Right lung (tissue), 2 donors: ENCODE measurements at regions not wholly inside any gene's neighbourhood (a gene's known extent, or its start where the extent isn't known, plus 50 kb on each side); places are given as distances from the start of the nearest gene placed in this dataset.
"Not testable (repeated sequence)": the region's sequence is repeated elsewhere in the genome, so short reads cannot be mapped to it uniquely, and the experiment has no call there.

Experiments
- DNase-seq, 2 donors: peaks; one replicate each; pipeline ENCODE4 v3.0.0-alpha.2; 2013

DNA sequence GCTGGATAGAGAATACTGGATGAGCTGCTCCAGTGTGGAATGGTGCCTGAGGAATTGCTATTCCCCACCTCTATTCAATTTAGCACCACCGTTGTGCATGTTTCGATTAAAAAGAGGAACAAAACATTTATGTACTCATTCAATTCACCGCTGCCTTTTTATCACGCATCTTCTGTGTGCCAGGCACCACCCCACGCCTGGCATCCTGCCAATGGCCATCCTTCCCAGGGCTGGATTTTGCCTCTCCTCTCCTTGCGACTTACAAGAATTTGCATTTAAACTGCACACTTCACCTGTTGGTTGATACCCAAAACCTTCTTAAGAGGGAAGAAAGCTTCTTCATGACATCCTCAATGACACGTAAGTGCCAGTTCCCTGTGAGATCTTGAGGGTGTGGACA lies 110.2 kb upstream of the DPP6 start:
- no peak for DNase-seq

DNA sequence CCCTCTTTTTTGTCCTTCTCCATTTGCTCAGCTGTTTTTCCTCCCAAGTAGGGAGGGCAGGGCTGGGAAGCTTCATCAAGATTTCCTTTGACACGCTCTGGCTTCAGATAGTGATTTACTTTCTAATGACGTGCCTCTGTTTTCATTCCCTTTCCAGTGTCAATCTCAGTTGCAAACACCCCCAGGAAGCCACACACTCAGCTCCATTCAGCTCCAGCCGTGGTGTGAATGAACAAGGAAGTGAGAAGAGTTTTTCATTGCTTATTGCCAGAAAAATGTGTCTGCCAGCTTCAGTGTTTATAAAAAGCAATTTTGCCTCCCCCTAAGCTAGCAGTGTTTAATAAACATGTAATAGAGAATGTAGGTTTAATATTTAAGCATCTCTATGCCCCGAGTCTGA lies 108.7 kb upstream of the DPP6 start:
- no peak for DNase-seq

DNA sequence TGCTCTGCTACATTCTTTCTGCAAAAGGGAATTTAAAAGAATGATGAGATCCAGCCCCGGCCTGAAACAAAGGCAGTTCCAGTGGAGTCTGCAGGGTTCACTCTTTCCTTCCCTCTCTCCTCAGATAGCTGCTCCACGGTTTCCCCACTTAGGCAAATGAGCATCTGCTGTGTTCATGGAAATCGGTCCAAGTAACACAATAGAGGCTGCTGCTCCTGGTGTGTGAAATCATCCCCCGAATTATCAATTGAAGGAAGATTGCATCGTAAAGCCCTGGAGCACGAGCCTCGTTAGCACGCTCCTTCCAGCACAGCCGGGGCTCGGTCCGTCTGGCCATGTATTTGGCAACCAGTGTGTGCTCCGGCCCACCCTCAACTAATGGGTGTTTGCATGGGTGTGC lies 108.3 kb upstream of the DPP6 start:
- DNase-seq = no peak

DNA sequence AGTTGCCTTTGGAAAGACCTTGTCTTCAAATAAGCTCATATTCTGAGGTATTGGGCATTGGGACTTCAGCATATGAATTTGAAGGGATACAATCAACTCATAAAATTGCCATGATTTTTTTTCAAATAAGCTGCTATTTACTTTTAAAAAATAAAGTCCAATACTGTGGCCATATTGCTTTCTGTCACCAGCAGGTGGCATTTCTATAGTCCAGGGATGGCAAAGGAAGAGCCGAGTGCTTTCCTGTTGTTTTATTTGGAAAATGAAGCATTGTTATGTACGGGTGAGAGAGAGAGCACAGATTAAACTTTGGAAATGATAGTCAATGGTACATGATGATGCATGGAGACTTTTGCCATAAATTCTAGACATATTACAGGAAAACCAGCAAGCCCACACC lies 104.1 kb upstream of the DPP6 start:
- no peak for DNase-seq

DNA sequence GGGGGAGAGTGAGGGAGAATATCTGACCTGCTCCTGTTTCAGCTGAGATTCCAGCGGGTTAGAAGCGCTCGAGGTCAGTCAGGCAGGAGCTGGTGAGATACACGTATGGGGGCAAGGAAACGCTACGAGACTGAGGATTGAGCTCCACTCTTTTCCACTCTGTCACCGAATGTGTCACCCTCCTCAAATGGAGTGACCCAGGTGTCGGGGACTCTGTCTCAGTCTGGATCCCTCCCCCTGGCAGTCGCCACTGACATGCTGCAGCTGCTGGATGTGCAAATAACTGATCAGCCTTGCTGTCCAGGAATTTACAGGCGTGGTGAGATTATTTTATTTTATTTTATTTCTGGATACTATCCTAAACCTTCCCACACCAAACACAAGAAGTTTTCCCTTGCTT lies 100.9 kb upstream of the DPP6 start:
- no peak for DNase-seq

DNA sequence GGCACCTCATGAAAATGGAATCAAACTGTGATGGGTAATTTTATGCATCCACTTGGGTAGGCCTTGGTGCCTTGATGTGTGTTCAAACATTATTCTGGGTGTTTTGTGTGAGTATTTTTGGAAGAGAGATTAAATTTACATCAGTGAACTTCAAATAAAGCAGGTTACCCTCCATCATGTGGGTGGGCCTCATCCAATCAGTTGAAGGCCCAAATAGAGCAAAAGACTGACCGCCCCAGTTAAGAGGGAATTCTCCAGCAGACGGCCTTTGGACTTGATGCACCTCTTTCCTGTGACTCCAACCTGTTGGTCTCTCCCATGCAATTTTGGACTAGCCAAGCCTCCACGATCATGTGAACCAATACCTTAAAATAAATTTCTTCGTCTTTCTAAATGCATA lies 97.7 kb upstream of the DPP6 start:
- DNase-seq = no peak

DNA sequence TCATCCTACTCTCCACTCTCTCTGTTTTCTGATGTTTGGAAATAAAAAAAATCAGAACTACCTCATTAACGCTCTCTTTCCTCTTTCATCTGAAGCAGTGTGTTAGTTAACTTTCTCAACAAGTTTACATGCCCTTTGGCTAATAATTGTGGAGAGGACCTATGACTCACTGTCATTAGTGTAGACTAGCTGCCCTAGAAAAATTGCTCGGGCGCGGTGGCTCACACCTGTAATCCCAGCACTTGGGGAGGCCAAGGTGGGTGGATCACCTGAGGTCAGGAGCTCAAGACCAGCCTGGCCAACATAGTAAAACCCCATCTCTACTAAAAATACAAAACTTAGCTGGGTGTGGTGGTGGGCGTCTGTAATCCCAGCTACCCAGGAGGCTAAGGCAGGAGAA lies 94.5 kb upstream of the DPP6 start:
- DNase-seq = not testable (repeated sequence)

DNA sequence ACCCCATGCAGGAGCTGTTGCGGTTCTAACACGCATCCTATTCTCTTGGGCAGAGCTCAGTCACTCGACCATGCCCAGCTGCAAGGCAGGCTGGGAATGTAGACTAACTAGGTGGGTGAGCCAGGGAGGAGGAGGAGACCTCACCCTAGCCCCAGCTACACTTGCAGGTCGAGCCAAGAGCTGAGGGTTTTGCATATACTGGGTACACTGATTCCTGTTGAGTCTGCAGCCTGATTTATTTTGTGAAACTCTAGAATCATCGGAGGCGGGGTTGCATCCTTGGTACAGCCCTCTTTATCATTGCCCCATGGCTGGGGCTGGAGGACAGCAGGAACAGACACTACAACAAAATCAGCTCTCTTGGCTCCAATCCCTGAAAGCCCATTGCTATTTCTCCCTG lies 93.8 kb upstream of the DPP6 start:
- DNase-seq = not testable (repeated sequence)

DNA sequence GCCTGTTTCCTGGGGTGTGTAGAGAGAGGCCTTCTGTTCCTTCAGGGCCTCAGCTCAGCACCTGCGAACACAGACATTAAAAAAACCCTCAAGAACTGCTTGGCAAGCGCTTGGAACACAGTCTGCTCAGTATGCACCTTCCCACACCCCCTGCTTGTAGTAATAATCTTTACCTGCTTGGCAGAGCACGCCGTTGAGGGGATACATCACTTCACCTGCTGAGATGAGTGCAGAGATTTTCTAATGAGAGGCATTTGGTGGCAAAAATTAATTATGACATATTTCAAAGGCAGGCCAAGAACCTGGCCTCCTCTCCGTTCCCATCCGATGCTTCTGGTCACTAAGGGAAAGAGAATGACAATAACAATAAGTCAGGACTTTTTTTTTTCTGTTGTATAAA lies 93.4 kb upstream of the DPP6 start:
- not testable (repeated sequence) for DNase-seq

DNA sequence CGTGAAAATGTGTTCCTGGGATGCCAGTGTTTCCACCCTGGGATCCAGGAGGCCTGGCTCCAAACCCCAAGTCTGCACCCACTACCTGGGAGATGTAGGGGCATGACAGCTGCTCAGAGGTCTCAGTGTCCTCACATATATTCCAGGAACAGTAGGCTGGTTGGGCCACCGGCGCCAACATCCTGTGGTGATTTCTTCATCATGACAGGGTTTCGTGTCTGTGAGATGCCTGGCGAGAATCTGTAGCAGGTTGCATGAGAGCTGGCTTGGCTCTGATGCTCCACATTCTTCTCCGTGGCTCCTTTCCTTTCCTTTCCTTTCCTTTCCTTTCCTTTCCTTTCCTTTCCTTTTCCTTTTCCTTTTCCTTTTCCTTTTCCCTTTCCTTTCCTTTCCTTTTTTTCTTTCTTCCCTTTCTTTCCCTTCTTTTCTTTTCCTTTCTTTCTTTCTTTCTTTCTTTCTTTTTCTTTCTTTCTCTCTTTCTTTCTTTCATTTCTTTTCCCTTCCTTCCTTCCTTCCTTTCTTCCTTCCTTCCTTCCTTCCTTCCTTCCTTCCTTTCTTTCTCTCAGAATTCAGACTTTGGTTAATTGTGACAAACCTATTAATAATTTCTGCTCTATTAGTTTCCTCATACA lies 87.6 kb upstream of the DPP6 start:
- DNase-seq = not testable (repeated sequence)

DNA sequence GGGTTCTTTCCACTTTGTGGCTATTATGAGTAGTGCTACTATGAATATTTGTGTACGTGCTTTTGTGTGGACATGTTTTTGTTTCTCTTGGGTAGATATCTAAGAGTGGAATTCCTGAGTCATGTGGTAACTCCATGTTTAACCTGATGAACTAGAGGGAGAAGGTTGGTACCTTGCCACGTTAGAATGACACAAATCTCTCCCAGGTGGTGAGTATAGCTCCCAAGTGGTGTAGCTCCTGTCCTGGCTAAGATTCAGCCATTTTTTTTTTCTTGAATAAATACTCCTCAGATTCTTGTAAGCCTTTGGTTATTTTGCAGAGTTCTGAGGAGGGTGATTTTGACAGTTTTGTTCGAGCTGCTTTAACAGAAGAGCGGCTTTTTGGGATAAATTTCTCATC lies 83.2 kb upstream of the DPP6 start:
- not testable (repeated sequence) for DNase-seq

DNA sequence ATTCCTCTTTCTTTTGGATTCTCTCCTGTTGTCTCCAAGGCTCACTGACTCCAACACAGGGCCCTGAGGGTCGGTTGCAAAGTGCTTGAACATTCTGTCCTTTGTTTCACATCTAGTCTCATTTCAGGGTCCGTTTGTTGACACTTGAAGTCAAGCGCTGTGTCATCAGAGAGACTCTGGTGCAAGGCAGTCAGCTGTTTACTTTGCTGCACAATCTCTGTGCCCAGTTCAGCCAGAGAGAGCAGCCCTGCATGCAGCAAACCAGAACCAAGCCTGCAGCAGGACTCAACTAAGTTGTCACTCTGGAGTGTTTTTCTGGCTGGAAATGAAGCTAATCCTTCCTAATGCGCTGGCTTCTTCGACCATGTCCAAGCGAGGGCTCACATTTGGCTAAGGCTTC lies 77.6 kb upstream of the DPP6 start:
- not testable (repeated sequence) for DNase-seq

DNA sequence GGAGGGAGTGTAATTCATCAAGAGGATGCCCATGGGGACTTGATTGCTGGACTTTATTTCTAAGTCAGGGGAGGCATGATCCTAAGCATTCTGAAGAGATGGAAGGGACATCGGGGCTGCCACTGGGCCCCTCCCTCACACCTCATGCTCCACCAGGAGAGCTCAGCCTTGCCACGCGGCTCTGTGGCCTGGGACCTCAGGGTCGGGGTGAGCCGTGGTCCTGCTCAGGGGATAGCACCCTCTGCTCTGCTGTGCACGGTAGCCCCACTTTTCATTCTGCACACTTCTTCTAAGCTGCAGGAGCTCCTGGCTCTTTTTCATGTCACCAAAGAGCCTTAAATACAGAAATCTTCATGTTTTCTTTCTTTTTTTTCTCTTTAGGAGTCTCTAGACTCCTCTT lies 75.5 kb upstream of the DPP6 start:
- not testable (repeated sequence) for DNase-seq

DNA sequence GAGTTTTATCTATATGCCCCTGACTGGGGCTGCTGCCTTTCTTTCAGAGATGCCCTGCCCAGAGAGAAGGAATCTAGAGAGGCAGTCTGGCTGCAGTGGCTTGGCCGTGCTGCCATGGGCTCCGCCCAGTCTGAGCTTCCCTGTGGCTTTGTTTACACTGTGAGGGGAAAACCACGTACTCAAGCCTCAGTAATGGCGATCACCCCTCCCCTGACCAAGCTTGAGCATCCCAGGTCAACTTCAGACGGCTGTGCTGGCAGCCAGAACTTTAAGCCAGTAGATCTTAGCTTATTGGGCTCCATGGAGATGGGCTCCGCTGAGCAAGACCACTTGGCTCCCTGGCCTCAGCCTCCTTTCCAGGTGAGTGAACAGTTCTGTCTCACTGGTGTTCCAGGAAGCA lies 69.0 kb upstream of the DPP6 start:
- not testable (repeated sequence) for DNase-seq

DNA sequence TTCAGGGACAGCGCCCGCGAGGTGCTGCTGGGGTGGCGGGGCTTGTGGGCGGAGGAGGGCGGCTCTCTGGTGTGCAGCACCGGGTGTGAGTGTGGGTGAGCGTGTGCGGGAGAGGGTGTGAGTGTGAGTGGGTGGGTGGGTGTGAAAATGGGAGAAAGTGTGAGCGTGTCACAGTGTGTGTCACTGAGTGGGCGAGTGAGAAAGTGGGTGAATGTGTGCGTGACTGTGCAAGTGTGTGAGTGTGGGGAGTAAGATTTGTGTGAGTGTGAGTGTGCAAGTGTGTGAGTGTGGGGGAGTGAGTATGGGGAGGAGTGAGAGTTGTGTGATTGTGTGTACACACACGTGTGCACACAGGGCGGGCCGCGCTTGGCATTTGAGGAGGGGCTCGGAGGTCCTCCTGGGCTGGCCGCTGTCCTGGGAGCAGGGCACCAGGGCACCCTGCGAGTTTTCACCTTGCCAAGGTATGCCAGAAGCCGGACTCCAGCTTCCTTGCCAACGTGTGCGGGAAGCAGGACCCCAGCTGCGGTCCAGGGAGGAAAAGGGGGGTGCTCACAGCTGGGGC lies 63.1 kb upstream of the DPP6 start:
- not testable (repeated sequence) for DNase-seq

DNA sequence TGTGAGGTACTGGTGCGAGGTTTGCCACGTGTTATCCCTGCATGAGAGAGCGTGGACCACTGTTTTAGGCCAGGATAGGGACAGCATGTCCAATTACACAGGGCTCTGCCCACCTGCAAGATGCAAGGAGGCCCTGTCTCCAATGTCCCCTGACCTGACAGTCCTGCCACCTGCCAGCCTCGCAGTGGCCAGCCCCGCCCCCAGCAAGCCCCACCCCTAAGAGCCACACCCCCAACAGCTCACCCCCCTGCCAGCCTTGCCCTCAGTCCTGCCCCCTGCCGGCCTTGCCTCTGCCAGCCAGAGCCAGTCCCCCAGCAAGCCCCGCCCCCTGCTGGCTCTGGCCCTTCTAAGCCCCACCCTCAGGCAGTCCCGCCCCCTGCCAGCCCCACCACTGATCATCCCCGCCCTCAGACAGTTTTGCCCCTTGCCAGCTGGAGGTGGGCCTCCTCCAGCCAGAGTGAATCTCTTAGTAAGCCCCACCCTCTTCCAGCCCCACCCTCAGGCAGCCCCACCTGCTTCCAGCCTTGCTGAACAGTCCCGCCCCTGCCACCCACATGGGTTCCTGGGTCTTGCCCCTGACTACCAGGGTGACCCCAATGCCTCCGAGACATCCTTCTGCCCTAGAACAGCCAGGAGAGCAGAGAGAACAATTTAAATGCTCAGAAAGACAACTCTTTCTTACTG lies 62.3 kb upstream of the DPP6 start:
- DNase-seq = not testable (repeated sequence)

DNA sequence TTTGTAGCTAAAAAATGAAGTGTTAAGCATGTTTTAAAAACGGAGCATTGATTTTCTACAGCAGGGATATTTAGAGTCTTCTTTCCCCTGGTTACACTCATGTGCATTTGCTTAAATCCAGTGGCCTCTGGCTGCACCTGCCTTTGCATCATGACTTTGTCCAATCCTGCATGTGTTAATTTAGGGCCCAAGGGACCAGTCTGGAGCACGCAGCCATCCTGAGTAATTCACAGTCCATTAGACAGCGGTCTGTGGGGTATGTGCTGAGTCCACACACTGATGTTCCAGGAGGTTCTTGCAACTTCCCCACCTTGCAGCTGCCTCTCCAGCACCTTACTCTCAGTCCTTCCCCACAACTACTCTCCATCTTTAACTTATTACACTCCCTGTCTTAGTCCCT lies 60.7 kb upstream of the DPP6 start:
- not testable (repeated sequence) for DNase-seq

DNA sequence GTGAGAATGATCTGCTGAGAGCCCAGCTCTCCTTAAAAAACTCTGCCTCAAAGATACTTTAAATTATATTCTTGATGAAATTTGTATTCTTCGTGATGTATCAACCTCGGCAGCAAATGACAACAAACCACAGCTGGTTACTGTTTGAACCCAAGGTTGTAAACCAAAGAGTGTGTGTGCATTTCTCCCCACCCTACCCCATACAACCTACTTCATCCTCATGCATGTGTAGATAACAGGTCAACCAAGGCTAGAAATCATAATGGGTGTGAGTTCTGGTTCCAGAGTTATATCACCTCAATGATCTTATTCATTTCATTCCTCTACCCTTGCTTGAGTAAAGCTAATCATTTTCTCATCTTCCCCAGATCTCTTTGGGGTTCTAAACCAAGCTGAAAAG lies 58.8 kb upstream of the DPP6 start:
- DNase-seq = not testable (repeated sequence)

DNA sequence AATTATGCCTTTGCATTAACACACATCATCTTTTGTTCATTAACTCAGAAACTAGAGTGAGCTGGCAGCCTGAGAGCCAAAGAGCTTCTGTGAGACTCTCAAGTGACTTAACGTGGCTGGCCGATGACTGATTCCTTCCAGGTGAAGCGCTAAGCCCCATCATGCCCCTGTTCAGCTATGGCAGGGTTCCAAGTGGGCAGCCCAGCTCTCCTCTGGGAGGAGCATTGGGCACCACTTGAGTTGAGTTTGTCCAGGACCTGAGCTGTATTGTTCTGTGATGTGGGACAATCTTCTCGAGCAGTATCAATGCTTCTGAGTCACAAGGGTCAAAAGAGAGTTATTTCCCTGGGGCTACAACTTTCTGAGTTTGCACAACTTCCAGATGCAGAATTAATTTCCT lies 53.3 kb upstream of the DPP6 start:
- DNase-seq = not testable (repeated sequence)
